ENCODE measurements at regions not wholly inside any gene's neighbourhood (a gene's known extent, or its start where the extent isn't known, plus 50 kb on each side); places are given as distances from the start of the nearest gene placed in this dataset.

DNA sequence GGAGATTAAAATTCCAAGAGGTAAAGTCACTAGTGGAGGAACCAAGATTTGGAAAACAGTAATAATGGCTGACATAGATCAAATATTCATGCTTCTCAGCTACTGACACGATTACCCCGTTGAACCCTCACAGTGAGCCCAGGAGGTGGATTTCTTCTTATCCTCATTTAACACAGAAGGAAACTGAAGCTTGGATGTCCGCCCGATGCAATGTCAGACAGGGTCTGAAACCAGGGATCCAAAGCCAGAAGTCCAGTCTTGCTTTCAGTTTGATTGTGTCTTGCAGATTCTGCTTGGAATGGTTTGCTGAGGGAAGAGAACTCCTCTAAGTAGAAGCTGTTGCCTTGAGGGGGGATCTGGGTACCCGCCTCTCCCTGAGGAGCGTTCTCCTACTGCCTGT lies 404.7 kb downstream of the KCNRG start:
- H2AK5ac ChIP-seq (ENCODE audit: insufficient read length, low read length), result no peak overlapping the region
- H4K91ac ChIP-seq (ENCODE audit: insufficient read length, low read depth, low read length), result no peak overlapping the region
- no CpG with 5 or more reads among the region's 6 CpGs for WGBS (ENCODE audit: extremely low coverage, insufficient read length, low lambda C conversion rate)
- Mint-ChIP-seq H3K27ac (no peak overlapping the region), H3K9me3 (peaks cover 5 to 7% of the 10 kb centered on the region in 2 experiments), H3K4me1 (peaks cover 9 to 12% of the 10 kb centered on the region in 2 experiments), H3K27me3 (ENCODE audit: low read depth) (no peaks in the 10 kb centered on the region), H3K36me3 (ENCODE audit: insufficient read depth in 1 of 3, low read depth in 3 of 3) (peaks cover 7 to 22% (median 13%) of the 10 kb centered on the region in 3 experiments; a peak in 6 of 7 replicates), H3K4me3 (no peak overlapping the region)
- no peak overlapping the region for H3K14ac ChIP-seq (ENCODE audit: insufficient read depth, low read length)
- H2BK15ac ChIP-seq (ENCODE audit: low read depth, low read length), result no peak overlapping the region
- H3K9ac ChIP-seq (ENCODE audit: extremely low read depth, insufficient read length, low read length), result no peak overlapping the region
- no peak overlapping the region for H4K5ac ChIP-seq (ENCODE audit: insufficient read length, low read depth, low read length)
- H2AFZ ChIP-seq (ENCODE audit: low read length), result no peak overlapping the region
- H4K8ac ChIP-seq (replicated peaks; ENCODE audit: insufficient read length, low read depth, low read length), result no peak overlapping the region
- DNase-seq, result no peak
- H3K9me3 ChIP-seq (ENCODE audit: control insufficient read depth, low read depth, low read length), result no peaks in the 10 kb centered on the region
- H3K18ac ChIP-seq (ENCODE audit: insufficient read length, low read depth, low read length), result no peak overlapping the region
- H3K79me2 ChIP-seq (ENCODE audit: insufficient read depth, low read length), result no peaks in the 10 kb centered on the region
- no peak overlapping the region for H2BK20ac ChIP-seq (ENCODE audit: low read depth, low read length, poor library complexity, severe bottlenecking)
- H3K23me2 ChIP-seq (ENCODE audit: insufficient read length, low read depth, low read length, poor library complexity, severe bottlenecking), result no peaks in the 10 kb centered on the region
- H3K4me2 ChIP-seq (ENCODE audit: insufficient read depth, insufficient read length, low read length), result no peak overlapping the region
- no peak overlapping the region for H3K23ac ChIP-seq (ENCODE audit: insufficient read length, low read depth, low read length)
- no peaks in the 10 kb centered on the region for H3K27me3 ChIP-seq (ENCODE audit: insufficient read depth, low read length)
- H3K56ac ChIP-seq (ENCODE audit: insufficient read length, low read depth, low read length), result no peak overlapping the region
- no peak overlapping the region for H2BK12ac ChIP-seq (ENCODE audit: insufficient read length, low read depth, low read length)
- no peak overlapping the region for H3K4ac ChIP-seq (ENCODE audit: low read depth, low read length)
- H3K27ac ChIP-seq (ENCODE audit: insufficient read length, low read depth, low read length), result no peak overlapping the region
- H3T11ph ChIP-seq (ENCODE audit: low read length), result no peak overlapping the region
- no peak overlapping the region for H2BK120ac ChIP-seq (ENCODE audit: low read depth, low read length, poor library complexity, severe bottlenecking)
- TF ChIP-seq, protein P1, sequence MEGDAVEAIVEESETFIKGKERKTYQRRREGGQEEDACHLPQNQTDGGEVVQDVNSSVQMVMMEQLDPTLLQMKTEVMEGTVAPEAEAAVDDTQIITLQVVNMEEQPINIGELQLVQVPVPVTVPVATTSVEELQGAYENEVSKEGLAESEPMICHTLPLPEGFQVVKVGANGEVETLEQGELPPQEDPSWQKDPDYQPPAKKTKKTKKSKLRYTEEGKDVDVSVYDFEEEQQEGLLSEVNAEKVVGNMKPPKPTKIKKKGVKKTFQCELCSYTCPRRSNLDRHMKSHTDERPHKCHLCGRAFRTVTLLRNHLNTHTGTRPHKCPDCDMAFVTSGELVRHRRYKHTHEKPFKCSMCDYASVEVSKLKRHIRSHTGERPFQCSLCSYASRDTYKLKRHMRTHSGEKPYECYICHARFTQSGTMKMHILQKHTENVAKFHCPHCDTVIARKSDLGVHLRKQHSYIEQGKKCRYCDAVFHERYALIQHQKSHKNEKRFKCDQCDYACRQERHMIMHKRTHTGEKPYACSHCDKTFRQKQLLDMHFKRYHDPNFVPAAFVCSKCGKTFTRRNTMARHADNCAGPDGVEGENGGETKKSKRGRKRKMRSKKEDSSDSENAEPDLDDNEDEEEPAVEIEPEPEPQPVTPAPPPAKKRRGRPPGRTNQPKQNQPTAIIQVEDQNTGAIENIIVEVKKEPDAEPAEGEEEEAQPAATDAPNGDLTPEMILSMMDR (conservative IDR thresholded peaks at IDR 0.05), result no peak
- H4K20me1 ChIP-seq (ENCODE audit: control insufficient read depth, insufficient read depth, insufficient read length), result no peaks in the 10 kb centered on the region
- H3K79me1 ChIP-seq (ENCODE audit: insufficient read depth, low read depth, low read length, poor library complexity, severe bottlenecking), result no peaks in the 10 kb centered on the region
- H2BK5ac ChIP-seq (ENCODE audit: insufficient read length, low read length), result no peak overlapping the region
- H3K4me1 ChIP-seq (ENCODE audit: insufficient read depth, low read length), result no peaks in the 10 kb centered on the region

Measured in H9 (cell line).